ENCODE measurements at regions not wholly inside any gene's neighbourhood (a gene's known extent, or its start where the extent isn't known, plus 50 kb on each side); places are given as distances from the start of the nearest gene placed in this dataset.

- no peak for TF ChIP-seq CTCF (conservative IDR thresholded peaks at IDR 0.05; ENCODE audit: low read length)
- no peak overlapping the region for H3K4me3 ChIP-seq (ENCODE audit: low read length)
- DNase-seq (ENCODE audit: low read depth) = no peak
These were observed 200.6 kb downstream of the SETD4 start for GRCh38 chr21:35859677-35860076.

- no peak overlapping the region for H3K4me3 ChIP-seq (ENCODE audit: low read length)
- DNase-seq (ENCODE audit: low read depth) = no peak
- TF ChIP-seq CTCF (conservative IDR thresholded peaks at IDR 0.05; ENCODE audit: low read length) = no peak
These were observed 203.2 kb downstream of the SETD4 start for GRCh38 chr21:35857095-35857494.

GRCh38 chr21:35855484-35855883 lies 204.8 kb downstream of the SETD4 start:
- no peak for TF ChIP-seq CTCF (conservative IDR thresholded peaks at IDR 0.05; ENCODE audit: low read length)

GRCh38 chr21:35854281-35854680 lies 206.0 kb downstream of the SETD4 start:
- no peak for DNase-seq (ENCODE audit: low read depth)

More at GRCh38 chr21:35855484-35855883, 204.8 kb downstream of the SETD4 start:
- DNase-seq (ENCODE audit: low read depth) = no peak
- no peak overlapping the region for H3K4me3 ChIP-seq (ENCODE audit: low read length)

GRCh38 chr21:35853321-35854239 lies 206.7 kb downstream of the SETD4 start:
- DNase-seq (ENCODE audit: low read depth) = no peak
- TF ChIP-seq CTCF (conservative IDR thresholded peaks at IDR 0.05; ENCODE audit: low read length) = no peak
- H3K4me3 ChIP-seq (ENCODE audit: low read length) = no peak overlapping the region

More at GRCh38 chr21:35854281-35854680, 206.0 kb downstream of the SETD4 start:
- no peak overlapping the region for H3K4me3 ChIP-seq (ENCODE audit: low read length)
- TF ChIP-seq CTCF (conservative IDR thresholded peaks at IDR 0.05; ENCODE audit: low read length) = no peak

GRCh38 chr21:35852820-35853219 lies 207.5 kb downstream of the SETD4 start:
- DNase-seq (ENCODE audit: low read depth) = no peak
- H3K4me3 ChIP-seq (ENCODE audit: low read length) = no peak overlapping the region
- TF ChIP-seq CTCF (conservative IDR thresholded peaks at IDR 0.05; ENCODE audit: low read length) = no peak

- TF ChIP-seq CTCF (conservative IDR thresholded peaks at IDR 0.05; ENCODE audit: low read length) = no peak
- H3K4me3 ChIP-seq (ENCODE audit: low read length) = peak overlapping the region; percentile 42
- peak; percentile 39 for DNase-seq (ENCODE audit: low read depth)
These were observed 209.7 kb downstream of the SETD4 start for GRCh38 chr21:35850542-35851103.
